Effector memory CD8-positive, alpha-beta T cell (primary cell): ENCODE measurements at regions not wholly inside any gene's neighbourhood (a gene's known extent, or its start where the extent isn't known, plus 50 kb on each side); places are given as distances from the start of the nearest gene placed in this dataset.

Source experiments
- ATAC-seq: fragments of 150-1000 bp; cut with Tn5 transposase; replicated peaks from 2 replicates; pipeline ENCODE4 v1.10.0; 2021; ENCODE audit warnings: mild to moderate bottlenecking, moderate library complexity
- DNase-seq, 3 experiments: peaks; one replicate each; pipeline ENCODE4 v3.0.0; 2021
- H3K27ac Mint-ChIP-seq, 2 donors: one replicate each; pipeline ENCODE4 v1.8.0; 2022; ENCODE audit warnings: mild to moderate bottlenecking in 2 of 2, mixed read lengths in 2 of 2, moderate library complexity in 2 of 2
- H3K27me3 Mint-ChIP-seq, 2 donors: one replicate each; pipeline ENCODE4 v1.8.0; 2022; ENCODE audit warnings: mixed read lengths in 2 of 2
- H3K36me3 Mint-ChIP-seq: one replicate; pipeline ENCODE4 v1.8.0; 2022; ENCODE audit warnings: mild to moderate bottlenecking, moderate library complexity, mixed read lengths; ENCODE audit not compliant: insufficient read depth
- H3K4me1 Mint-ChIP-seq, 2 donors: one replicate each; pipeline ENCODE4 v1.8.0; 2022; ENCODE audit warnings: low read depth in 2 of 2, mixed read lengths in 2 of 2
- H3K4me3 Mint-ChIP-seq, 2 donors: one replicate each; pipeline ENCODE4 v1.8.0; 2022; ENCODE audit warnings: mild to moderate bottlenecking in 2 of 2, mixed read lengths in 2 of 2, moderate library complexity in 2 of 2
- H3K9me3 Mint-ChIP-seq, 2 donors: one replicate each; pipeline ENCODE4 v1.8.0; 2022; ENCODE audit warnings: mixed read lengths in 2 of 2

DNA sequence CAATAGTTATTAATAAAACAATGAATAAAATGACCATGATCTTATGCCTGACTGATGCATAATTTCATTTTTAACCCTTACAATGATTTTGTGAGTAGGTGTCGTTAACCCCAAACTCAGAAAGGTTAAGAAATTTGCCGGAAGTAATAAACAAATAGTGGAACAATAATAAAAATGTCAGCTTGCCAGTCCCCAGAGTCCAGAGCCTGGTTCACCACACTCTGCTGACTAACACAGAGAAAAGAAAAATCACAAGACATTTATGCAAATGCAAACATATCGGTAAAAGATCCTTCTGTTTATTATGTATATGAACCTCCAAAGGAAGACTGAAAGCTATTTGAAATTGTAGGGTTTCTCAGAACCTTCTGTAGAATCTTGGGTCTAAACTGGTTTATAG, 563.7 kb downstream of the EFNB2 start:
- ATAC-seq (no peak), DNase-seq (no peak)
- Mint-ChIP-seq H3K9me3 (no peaks in the 10 kb centered on the region), H3K4me3 (no peak overlapping the region), H3K36me3 (no peaks in the 10 kb centered on the region), H3K27ac (no peak overlapping the region), H3K4me1 (no peaks in the 10 kb centered on the region), H3K27me3 (no peaks in the 10 kb centered on the region)

DNA sequence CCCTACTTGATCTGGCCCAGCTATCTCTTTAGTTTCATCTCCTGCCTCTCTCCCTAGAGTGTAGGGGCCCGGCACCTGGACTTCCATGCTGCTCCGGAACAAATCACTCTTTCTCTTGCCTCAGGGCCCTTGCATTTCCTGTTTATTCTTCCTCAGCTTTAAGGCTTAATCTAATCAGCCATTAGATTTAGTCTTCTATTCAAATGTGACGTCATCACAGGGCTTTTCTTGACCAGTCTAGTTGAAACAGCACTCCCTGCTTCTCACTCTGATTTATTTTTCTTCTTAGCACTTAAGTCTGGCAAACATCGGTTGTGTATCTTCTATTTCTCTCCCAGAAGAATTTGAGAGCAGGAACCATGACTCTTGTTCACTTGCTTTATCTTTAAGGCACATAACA, 564.1 kb downstream of the EFNB2 start:
- Mint-ChIP-seq H3K27ac (no peak overlapping the region), H3K9me3 (no peaks in the 10 kb centered on the region), H3K36me3 (no peaks in the 10 kb centered on the region), H3K4me3 (no peak overlapping the region), H3K27me3 (no peaks in the 10 kb centered on the region), H3K4me1 (no peaks in the 10 kb centered on the region)
- ATAC-seq (no peak), DNase-seq (no peak)

DNA sequence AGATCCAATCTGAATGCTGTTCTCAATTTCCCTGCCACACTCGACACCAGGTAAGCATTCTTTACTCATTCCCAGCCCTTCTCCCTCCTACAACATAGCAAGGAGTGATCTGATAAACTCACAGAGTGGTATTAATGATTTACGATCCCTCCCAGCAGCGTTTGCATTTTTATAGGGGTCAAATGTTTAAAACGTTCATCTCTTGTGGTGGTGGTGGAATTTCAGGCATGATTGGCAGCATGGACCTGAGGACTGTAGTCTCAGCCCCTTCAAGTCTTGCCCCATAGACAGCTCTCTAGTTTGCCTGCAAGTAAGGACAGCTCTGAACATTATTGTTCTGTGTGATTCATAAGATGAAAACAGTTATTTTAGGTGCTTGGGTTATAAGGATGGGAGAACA, 565.7 kb downstream of the EFNB2 start:
- no peaks in the 10 kb centered on the region for H3K36me3 Mint-ChIP-seq
- no peaks in the 10 kb centered on the region for H3K27me3 Mint-ChIP-seq
- H3K9me3 Mint-ChIP-seq: peaks cover 1 to 3% of the 10 kb centered on the region in 2 donors
- H3K4me1 Mint-ChIP-seq: no peaks in the 10 kb centered on the region
- no peak overlapping the region for H3K27ac Mint-ChIP-seq
- ATAC-seq (no peak), DNase-seq (no peak)
- H3K4me3 Mint-ChIP-seq: no peak overlapping the region

DNA sequence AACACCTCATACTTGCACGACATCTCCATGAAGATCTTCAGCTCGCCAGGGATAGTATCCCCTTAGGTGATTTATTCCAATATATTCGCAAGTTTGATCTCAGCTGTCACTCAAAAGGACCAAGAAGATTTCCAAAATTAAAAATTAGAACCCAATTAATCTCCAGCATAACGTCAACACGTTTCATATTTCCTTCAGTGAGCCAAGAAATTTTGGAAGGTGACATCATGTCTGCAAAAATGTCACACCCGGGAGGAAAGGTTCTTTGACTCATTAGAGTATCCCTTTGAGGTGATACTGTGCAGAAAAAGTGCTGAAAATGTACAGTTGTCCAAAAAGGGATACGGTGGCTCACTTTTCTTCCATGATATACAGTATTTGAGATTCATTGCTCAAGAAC, 569.6 kb downstream of the EFNB2 start:
- no peaks in the 10 kb centered on the region for H3K27me3 Mint-ChIP-seq
- H3K4me1 Mint-ChIP-seq: no peaks in the 10 kb centered on the region
- H3K27ac Mint-ChIP-seq: no peak overlapping the region
- H3K36me3 Mint-ChIP-seq: no peaks in the 10 kb centered on the region
- ATAC-seq (no peak), DNase-seq (no peak)
- no peak overlapping the region for H3K4me3 Mint-ChIP-seq
- H3K9me3 Mint-ChIP-seq: peaks cover 8 to 9% of the 10 kb centered on the region in 2 donors

DNA sequence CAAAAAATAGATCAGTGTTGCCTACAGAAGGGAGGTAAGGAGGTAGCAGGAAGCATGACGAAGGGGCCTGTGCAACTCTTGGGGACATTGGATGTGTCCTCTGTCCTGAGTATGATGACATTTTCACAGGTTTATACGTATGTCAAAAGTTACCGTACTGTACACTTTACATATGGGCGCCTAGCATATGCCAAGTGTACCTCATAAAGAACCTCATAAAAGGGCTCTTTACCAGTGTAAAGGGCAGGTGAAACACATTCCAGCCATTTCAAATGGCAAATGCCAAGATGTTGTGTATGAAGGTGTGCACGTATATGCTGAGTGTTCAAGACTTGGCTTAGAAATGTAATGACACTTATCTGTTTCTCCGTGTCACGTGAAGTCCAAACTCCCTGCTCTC, 573.4 kb downstream of the EFNB2 start:
- no peaks in the 10 kb centered on the region for H3K27me3 Mint-ChIP-seq
- peaks cover 9% of the 10 kb centered on the region in 2 donors for H3K9me3 Mint-ChIP-seq
- no peak overlapping the region for H3K4me3 Mint-ChIP-seq
- H3K4me1 Mint-ChIP-seq: no peaks in the 10 kb centered on the region
- H3K27ac Mint-ChIP-seq: no peak overlapping the region
- no peak for ATAC-seq
- DNase-seq: no peak
- no peaks in the 10 kb centered on the region for H3K36me3 Mint-ChIP-seq

DNA sequence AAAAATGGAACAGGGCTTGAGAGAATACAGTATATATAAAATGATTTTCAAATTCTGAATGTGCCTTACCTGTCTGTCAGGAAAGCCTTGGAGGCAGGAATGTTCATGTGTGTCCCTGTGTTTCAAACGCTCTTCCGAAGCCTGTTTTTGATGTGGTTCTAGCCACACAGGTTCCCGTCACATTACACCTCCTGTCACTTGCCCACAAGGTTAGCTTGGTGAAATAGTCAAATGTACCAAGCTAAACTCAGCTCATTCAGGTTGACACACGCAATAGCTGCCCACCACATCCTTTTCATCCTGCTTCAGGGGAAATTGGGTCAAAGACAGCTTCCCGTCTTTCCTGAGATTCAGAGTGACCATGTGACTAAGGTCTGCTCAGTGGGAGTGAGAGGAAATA, 574.0 kb downstream of the EFNB2 start:
- no peaks in the 10 kb centered on the region for H3K36me3 Mint-ChIP-seq
- no peaks in the 10 kb centered on the region for H3K4me1 Mint-ChIP-seq
- DNase-seq: no peak
- no peaks in the 10 kb centered on the region for H3K27me3 Mint-ChIP-seq
- no peak overlapping the region for H3K27ac Mint-ChIP-seq
- ATAC-seq: no peak
- H3K4me3 Mint-ChIP-seq: no peak overlapping the region
- H3K9me3 Mint-ChIP-seq: peaks cover 9% of the 10 kb centered on the region in 2 donors

DNA sequence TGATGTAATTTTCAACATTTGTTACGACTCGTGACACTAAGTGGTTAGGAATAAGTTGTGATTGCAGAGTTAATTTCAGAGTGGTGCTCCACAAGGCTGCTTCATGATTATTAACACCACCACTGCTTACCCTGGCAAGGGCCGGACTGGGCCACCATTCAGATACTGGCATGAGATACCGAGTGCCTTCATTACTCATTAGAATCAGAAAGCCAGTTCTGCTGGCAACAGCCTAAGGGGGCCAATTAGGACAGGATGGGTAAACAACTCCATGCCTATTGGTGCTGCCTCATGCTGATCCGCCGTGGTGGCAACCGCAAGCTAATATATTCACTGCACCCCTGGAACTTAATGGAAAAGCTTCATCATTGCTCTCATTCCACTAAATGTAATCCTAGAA, 575.1 kb downstream of the EFNB2 start:
- H3K4me1 Mint-ChIP-seq: no peaks in the 10 kb centered on the region
- H3K27me3 Mint-ChIP-seq: no peaks in the 10 kb centered on the region
- H3K36me3 Mint-ChIP-seq: no peaks in the 10 kb centered on the region
- no peak for DNase-seq
- no peak overlapping the region for H3K4me3 Mint-ChIP-seq
- no peak overlapping the region for H3K27ac Mint-ChIP-seq
- H3K9me3 Mint-ChIP-seq: peaks cover 9% of the 10 kb centered on the region in 2 donors
- no peak for ATAC-seq

DNA sequence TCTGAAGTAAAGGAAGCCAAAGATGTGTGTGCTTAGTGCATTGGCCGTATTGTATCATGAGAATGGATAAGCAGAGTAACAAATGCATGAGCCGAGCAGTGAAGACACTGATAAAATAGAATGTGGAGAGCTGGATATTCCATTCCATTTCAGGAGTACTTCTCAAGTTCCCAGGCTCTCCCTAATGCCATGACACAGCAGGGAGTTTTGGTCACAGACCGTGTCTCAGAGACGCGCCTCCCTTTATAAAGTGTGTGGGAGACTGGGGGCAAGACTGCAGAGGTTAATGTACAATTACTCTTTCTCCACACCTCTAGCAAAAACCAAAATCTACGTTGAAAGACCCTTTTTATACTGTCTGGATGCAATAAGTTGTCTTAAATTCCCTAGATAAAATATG, 575.6 kb downstream of the EFNB2 start:
- Mint-ChIP-seq H3K36me3 (no peaks in the 10 kb centered on the region), H3K9me3 (peaks cover 8 to 9% of the 10 kb centered on the region in 2 donors), H3K27ac (no peak overlapping the region), H3K4me3 (no peak overlapping the region), H3K4me1 (no peaks in the 10 kb centered on the region), H3K27me3 (no peaks in the 10 kb centered on the region)
- DNase-seq (no peak), ATAC-seq (no peak)

DNA sequence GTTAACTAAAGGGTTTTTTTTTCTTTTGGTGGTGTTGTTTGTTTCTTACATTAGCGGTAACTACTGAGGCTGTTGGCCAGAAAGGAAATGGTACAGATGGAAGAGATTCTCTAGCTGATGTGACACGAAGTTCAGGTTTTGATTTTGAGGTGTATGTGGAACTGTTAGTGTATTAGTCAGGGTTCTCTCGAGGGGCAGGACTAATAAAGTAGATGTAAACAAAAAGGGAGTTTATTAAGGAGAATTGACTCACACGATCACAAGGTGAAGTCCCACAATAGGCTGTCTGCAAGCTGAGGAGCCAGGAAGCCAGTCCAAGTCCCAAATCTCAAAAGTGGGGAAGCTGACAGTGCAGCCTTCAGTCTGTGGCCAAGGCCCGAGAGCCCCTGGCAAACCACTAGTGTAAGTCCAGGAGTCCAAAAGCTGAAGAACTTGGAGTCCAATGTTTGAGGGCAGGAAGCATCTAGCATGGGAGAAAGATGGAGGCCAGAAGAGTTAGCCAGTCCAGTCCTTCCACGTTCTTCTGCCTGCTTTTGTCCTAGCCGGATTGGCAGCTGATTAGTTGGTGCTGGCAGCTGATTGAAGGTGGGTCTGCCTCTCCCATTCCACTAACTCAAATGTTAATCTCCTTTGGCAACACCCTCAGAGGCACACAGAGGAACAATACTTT, 577.6 kb downstream of the EFNB2 start:
- no peak for ATAC-seq

DNA sequence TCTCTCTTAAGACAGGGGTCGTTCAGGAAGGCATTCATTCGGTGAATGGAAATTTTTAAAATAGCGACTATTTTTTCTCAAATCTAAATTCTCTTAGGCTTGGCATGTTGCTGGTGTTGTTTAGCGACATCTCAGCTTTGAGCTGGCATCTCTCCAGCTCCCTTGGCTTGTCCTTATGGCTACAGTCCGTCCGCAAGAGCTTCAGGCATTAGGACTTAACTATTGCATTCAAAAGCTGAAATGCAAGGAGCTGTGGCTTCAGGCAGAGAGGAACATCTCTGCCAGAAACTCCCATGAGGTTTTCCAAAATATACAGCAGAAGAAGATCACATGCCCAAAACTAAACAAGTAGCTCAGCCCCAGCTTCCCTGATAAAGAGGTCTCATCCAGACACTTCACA, 578.5 kb downstream of the EFNB2 start:
- no peaks in the 10 kb centered on the region for H3K36me3 Mint-ChIP-seq
- no peaks in the 10 kb centered on the region for H3K4me1 Mint-ChIP-seq
- ATAC-seq (no peak), DNase-seq (no peak)
- H3K27ac Mint-ChIP-seq: no peak overlapping the region
- no peaks in the 10 kb centered on the region for H3K27me3 Mint-ChIP-seq
- H3K4me3 Mint-ChIP-seq: no peak overlapping the region
- H3K9me3 Mint-ChIP-seq: peaks cover 0 to 7% of the 10 kb centered on the region in 2 donors

More for the DNA sequence above, 577.6 kb downstream of the EFNB2 start:
- Mint-ChIP-seq H3K27ac (no peak overlapping the region), H3K27me3 (no peaks in the 10 kb centered on the region), H3K9me3 (peaks cover 0 to 10% of the 10 kb centered on the region in 2 donors), H3K4me1 (no peaks in the 10 kb centered on the region), H3K36me3 (no peaks in the 10 kb centered on the region), H3K4me3 (no peak overlapping the region)
- DNase-seq: no peak

DNA sequence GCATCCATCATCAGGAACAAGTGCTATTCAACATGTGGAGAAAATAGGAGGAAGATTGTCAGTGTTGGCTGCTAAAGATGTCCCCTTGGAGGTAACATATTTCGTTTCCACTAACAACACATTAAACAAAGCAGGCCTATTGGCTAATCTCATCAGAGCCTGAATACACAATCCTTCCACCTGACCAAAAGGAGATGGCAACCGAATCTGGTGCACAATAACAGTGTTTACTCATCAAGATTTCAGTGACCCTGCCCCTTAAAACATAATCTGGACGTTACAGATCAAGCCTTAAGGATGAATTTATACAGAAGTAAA, 582.5 kb downstream of the EFNB2 start:
- Mint-ChIP-seq H3K4me3 (no peak overlapping the region), H3K27me3 (no peaks in the 10 kb centered on the region), H3K36me3 (no peaks in the 10 kb centered on the region), H3K27ac (no peak overlapping the region), H3K4me1 (no peaks in the 10 kb centered on the region), H3K9me3 (peaks cover 0 to 4% of the 10 kb centered on the region in 2 donors)
- DNase-seq (no peak), ATAC-seq (no peak)

DNA sequence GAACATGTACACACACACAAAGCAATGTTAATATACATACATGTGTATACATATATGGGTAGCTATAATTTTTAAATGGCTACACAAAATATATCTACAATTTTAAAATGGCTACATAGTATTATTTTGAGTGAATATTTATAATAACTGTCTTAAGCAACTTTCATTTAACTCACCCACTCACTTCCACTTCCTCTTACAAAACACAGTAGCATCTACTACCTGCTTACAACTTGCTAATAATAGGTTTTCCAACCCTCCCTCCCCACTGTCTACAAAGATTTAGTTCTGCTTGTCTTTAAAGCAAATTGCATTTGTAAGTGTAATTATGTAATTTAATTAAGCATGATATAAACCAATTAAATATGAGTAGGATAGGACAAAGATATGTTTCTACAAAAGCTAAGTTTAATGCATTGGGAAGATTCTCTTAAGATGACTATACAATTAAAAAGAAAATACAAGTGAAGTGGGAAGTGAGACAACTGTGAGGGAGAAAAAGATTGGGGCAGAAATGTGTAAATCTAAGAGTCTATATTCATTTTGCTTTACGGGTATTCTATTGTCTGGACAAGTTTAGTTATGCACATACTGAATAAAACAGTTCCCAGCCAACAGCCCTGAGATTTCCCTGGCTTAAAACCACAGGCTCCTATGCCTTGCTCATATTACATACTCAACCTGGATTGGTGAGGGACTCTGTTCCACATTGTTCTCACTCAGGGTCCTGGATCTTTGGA, 583.1 kb downstream of the EFNB2 start:
- no peaks in the 10 kb centered on the region for H3K4me1 Mint-ChIP-seq
- no peak for ATAC-seq
- H3K27me3 Mint-ChIP-seq: no peaks in the 10 kb centered on the region
- H3K27ac Mint-ChIP-seq: no peak overlapping the region
- H3K36me3 Mint-ChIP-seq: no peaks in the 10 kb centered on the region
- DNase-seq: no peak
- peaks cover 0 to 4% of the 10 kb centered on the region in 2 donors for H3K9me3 Mint-ChIP-seq
- H3K4me3 Mint-ChIP-seq: no peak overlapping the region

DNA sequence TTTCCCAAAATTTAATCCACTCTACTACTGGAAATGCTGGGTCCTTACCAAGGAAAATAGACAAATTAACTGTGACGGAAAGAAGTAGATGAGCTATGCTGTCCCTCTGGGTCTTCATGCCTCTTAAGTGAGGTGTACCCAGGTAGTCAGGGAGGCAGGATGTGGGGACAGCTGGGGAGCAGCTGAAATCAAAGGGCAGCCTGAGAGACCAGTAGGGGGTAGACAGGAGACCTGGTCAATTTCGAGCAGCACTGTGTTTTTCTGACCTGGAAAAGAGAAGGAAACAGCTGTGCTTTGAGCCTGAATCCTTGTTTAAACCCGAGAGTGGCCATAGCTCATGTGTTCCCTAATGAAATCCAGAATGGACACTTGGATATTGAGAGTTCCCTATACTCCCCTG, 587.3 kb downstream of the EFNB2 start:
- no peaks in the 10 kb centered on the region for H3K4me1 Mint-ChIP-seq

DNA sequence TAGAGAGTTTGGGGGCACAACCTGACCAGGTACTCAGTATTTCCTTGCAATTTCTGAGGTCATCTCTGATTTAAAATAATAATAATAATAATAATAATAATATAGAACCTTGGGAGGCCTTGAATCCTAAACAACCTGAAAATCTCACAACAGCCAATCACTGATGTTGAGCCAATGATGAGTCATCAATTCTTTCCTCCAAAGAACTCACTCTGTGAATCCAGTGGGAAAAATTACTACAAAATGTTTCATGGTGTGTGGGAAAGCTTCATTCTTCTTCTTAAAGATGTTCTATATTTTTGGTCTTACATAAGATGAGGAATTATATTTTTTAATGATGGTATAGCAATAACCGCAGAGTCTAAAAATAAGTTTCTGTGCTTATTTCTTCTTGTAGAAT, 594.6 kb downstream of the EFNB2 start:
- DNase-seq: no peak
- H3K27ac Mint-ChIP-seq: no peak overlapping the region
- H3K4me1 Mint-ChIP-seq: no peaks in the 10 kb centered on the region
- no peaks in the 10 kb centered on the region for H3K36me3 Mint-ChIP-seq
- H3K9me3 Mint-ChIP-seq: peaks cover 11 to 20% of the 10 kb centered on the region in 2 donors
- no peak for ATAC-seq
- no peak overlapping the region for H3K4me3 Mint-ChIP-seq
- no peaks in the 10 kb centered on the region for H3K27me3 Mint-ChIP-seq

More for the DNA sequence above, 587.3 kb downstream of the EFNB2 start:
- Mint-ChIP-seq H3K9me3 (no peaks in the 10 kb centered on the region), H3K36me3 (no peaks in the 10 kb centered on the region), H3K27me3 (no peaks in the 10 kb centered on the region), H3K27ac (no peak overlapping the region), H3K4me3 (no peak overlapping the region)
- DNase-seq (no peak), ATAC-seq (no peak)
